A673 (cell line): ENCODE measurements at regions not wholly inside any gene's neighbourhood (a gene's known extent, or its start where the extent isn't known, plus 50 kb on each side); places are given as distances from the start of the nearest gene placed in this dataset.

Experiments used
- CTCF ChIP-seq: fragments of 300-800, 200-600 bp; sonication (generic); conservative IDR thresholded peaks from 2 replicates; pipeline ENCODE4 v1.5.1; 2017; ENCODE audit warnings: low read depth, mild to moderate bottlenecking, antibody characterized with exemption, low read length, moderate library complexity, mixed read lengths
- EZH2 ChIP-seq: fragments of 200-600 bp; sonication (generic); IDR thresholded peaks from 2 replicates; pipeline ENCODE4 v1.6.1; 2017; ENCODE audit warnings: borderline replicate concordance, low read depth, mild to moderate bottlenecking, mixed read lengths, antibody characterized with exemption, low read length; ENCODE audit not compliant: poor library complexity, severe bottlenecking

GRCh38 chr4:45578874-45579273, 545.0 kb downstream of the GABRG1 start:
- TF ChIP-seq EZH2: no peak
- no peak for TF ChIP-seq CTCF
